ENCODE measurements at regions not wholly inside any gene's neighbourhood (a gene's known extent, or its start where the extent isn't known, plus 50 kb on each side); places are given as distances from the start of the nearest gene placed in this dataset.

DNA sequence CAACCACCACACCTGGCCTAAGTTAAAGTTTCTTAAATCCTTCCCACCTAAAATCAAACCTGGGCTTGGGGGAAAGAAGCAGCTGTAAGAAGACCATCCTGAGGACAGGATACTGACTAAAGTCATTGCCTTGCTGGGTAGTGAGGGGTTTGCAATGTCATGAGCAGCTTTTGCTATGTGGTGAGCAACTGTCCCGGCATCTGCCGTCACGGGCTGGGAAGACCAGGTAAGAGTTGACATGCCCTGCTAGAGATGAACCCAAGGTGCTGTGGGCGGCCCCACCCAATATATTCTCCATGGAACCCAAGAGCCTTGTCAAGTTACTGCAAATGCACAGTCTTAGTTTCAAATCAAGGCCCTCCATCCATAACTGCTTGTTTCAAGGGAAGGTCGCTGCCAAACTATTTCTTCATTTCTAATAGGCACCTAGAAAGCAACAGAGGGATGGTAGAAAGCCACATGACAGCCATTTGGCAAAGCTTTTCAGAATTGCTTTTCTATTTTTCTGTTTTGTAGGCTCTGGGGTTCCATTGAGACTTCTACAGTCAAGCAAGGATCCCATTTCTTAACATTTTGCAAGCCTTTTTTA is 357.8 kb upstream of the JARID2 start:
- TF ChIP-seq, protein P1, sequence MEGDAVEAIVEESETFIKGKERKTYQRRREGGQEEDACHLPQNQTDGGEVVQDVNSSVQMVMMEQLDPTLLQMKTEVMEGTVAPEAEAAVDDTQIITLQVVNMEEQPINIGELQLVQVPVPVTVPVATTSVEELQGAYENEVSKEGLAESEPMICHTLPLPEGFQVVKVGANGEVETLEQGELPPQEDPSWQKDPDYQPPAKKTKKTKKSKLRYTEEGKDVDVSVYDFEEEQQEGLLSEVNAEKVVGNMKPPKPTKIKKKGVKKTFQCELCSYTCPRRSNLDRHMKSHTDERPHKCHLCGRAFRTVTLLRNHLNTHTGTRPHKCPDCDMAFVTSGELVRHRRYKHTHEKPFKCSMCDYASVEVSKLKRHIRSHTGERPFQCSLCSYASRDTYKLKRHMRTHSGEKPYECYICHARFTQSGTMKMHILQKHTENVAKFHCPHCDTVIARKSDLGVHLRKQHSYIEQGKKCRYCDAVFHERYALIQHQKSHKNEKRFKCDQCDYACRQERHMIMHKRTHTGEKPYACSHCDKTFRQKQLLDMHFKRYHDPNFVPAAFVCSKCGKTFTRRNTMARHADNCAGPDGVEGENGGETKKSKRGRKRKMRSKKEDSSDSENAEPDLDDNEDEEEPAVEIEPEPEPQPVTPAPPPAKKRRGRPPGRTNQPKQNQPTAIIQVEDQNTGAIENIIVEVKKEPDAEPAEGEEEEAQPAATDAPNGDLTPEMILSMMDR (tag by site-specific recombination; IDR thresholded peaks at IDR 0.05) = no peak
- TF ChIP-seq ZNF426 (tag by site-specific recombination; IDR thresholded peaks at IDR 0.05) (no peak), ZNF664 (tag by site-specific recombination; IDR thresholded peaks at IDR 0.05) (no peak), ZNF677 (tag by site-specific recombination; IDR thresholded peaks at IDR 0.05) (no peak), ZNF549 (tag by site-specific recombination; IDR thresholded peaks at IDR 0.05) (no peak), ZNF747 (tag by site-specific recombination; IDR thresholded peaks at IDR 0.05) (no peak)
- TF ChIP-seq, protein P2, sequence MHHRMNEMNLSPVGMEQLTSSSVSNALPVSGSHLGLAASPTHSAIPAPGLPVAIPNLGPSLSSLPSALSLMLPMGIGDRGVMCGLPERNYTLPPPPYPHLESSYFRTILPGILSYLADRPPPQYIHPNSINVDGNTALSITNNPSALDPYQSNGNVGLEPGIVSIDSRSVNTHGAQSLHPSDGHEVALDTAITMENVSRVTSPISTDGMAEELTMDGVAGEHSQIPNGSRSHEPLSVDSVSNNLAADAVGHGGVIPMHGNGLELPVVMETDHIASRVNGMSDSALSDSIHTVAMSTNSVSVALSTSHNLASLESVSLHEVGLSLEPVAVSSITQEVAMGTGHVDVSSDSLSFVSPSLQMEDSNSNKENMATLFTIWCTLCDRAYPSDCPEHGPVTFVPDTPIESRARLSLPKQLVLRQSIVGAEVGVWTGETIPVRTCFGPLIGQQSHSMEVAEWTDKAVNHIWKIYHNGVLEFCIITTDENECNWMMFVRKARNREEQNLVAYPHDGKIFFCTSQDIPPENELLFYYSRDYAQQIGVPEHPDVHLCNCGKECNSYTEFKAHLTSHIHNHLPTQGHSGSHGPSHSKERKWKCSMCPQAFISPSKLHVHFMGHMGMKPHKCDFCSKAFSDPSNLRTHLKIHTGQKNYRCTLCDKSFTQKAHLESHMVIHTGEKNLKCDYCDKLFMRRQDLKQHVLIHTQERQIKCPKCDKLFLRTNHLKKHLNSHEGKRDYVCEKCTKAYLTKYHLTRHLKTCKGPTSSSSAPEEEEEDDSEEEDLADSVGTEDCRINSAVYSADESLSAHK (tag by site-specific recombination; IDR thresholded peaks at IDR 0.05) = no peak
